ENCODE measurements at regions not wholly inside any gene's neighbourhood (a gene's known extent, or its start where the extent isn't known, plus 50 kb on each side); places are given as distances from the start of the nearest gene placed in this dataset.

- no peak for TF ChIP-seq EZH2 (IDR thresholded peaks at IDR 0.05; ENCODE audit: borderline replicate concordance)
- no peak for TF ChIP-seq CTCF (IDR thresholded peaks at IDR 0.05; ENCODE audit: poor library complexity)
- no peak for TF ChIP-seq EZH2phosphoT487 (IDR thresholded peaks at IDR 0.05; ENCODE audit: low read depth, severe bottlenecking, unreplicated experiment)
These were observed 960.9 kb upstream of the FAT3 start for GRCh38 chr11:91263496-91264365.

Data from hepatocyte (in vitro differentiated cells).